ENCODE measurements at regions not wholly inside any gene's neighbourhood (a gene's known extent, or its start where the extent isn't known, plus 50 kb on each side); places are given as distances from the start of the nearest gene placed in this dataset.

- intact Hi-C loops (cut with DNase I), result no loop called here
- no peaks in the 10 kb centered on the region for H3K4me1 ChIP-seq
- no peak for ATAC-seq
- peaks cover 0 to 6% (median 5%) of the 10 kb centered on the region in 3 donors for H3K27me3 ChIP-seq (ENCODE audit: insufficient read depth in 3 of 3, low read length in 2 of 3)
- no peaks in the 10 kb centered on the region for H3K9me3 ChIP-seq
- 71 to 80% (median 76%) methylated on average over 14 of the region's 14 CpGs for WGBS, 3 donors
- TF ChIP-seq, protein P1, sequence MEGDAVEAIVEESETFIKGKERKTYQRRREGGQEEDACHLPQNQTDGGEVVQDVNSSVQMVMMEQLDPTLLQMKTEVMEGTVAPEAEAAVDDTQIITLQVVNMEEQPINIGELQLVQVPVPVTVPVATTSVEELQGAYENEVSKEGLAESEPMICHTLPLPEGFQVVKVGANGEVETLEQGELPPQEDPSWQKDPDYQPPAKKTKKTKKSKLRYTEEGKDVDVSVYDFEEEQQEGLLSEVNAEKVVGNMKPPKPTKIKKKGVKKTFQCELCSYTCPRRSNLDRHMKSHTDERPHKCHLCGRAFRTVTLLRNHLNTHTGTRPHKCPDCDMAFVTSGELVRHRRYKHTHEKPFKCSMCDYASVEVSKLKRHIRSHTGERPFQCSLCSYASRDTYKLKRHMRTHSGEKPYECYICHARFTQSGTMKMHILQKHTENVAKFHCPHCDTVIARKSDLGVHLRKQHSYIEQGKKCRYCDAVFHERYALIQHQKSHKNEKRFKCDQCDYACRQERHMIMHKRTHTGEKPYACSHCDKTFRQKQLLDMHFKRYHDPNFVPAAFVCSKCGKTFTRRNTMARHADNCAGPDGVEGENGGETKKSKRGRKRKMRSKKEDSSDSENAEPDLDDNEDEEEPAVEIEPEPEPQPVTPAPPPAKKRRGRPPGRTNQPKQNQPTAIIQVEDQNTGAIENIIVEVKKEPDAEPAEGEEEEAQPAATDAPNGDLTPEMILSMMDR (IDR thresholded peaks at IDR 0.05), result no peak
- H3K4me3 ChIP-seq, result no peak overlapping the region
- DNase-seq, result no peak
- H3K36me3 ChIP-seq (ENCODE audit: insufficient read depth in 1 of 2, low read depth in 1 of 2), result no peaks in the 10 kb centered on the region
- no peak overlapping the region for H3K27ac ChIP-seq
These were observed 88.6 kb upstream of the RASGRF1 start for GRCh38 chr15:79179108-79179561.

DNA sequence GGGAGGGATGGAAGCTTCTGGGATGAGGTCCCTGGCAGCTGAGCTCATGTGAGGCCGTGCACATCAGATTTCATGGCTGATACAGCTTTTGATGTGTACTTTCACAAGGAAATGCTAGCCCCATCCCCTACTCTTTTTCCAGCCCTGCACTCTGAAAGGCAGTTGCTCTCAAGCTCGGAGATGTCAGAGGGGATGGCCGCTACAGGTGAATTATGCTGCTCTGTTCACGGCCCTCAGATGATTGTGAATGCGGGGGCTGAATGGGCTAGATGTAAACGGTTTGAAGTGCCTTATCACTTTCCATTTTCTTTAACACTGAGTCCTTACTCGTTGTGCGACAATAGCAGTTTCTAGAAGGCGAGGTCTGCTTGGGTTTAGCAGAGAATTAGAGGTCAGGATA is 88.0 kb upstream of the RASGRF1 start:
- DNase-seq, result no peak
- no peaks in the 10 kb centered on the region for H3K9me3 ChIP-seq
- intact Hi-C loops (cut with DNase I), result no loop called here
- peaks cover 0 to 6% (median 5%) of the 10 kb centered on the region in 3 donors for H3K27me3 ChIP-seq (ENCODE audit: insufficient read depth in 3 of 3, low read length in 2 of 3)
- H3K4me3 ChIP-seq, result no peak overlapping the region
- ATAC-seq, result no peak
- whole genome bisulfite sequencing, 3 donors, result 68 to 78% (median 77%) methylated on average over 9 of the region's 9 CpGs
- H3K27ac ChIP-seq, result no peak overlapping the region
- H3K36me3 ChIP-seq (ENCODE audit: insufficient read depth in 1 of 2, low read depth in 1 of 2), result no peaks in the 10 kb centered on the region
- TF ChIP-seq, protein P1 (IDR thresholded peaks at IDR 0.05), result no peak
- no peaks in the 10 kb centered on the region for H3K4me1 ChIP-seq

- H3K4me1 ChIP-seq, result no peaks in the 10 kb centered on the region
- intact Hi-C loops (cut with DNase I), result no loop called here
- H3K27ac ChIP-seq, result no peak overlapping the region
- no peaks in the 10 kb centered on the region for H3K9me3 ChIP-seq
- WGBS, 3 donors, result 78 to 100% (median 83%) methylated on average over 1 of the region's 1 CpG
- H3K27me3 ChIP-seq (ENCODE audit: insufficient read depth in 3 of 3, low read length in 2 of 3), result peaks cover 0 to 6% (median 5%) of the 10 kb centered on the region in 3 donors
- no peak overlapping the region for H3K4me3 ChIP-seq
- ATAC-seq, result no peak
- DNase-seq, result no peak
- no peaks in the 10 kb centered on the region for H3K36me3 ChIP-seq (ENCODE audit: insufficient read depth in 1 of 2, low read depth in 1 of 2)
- TF ChIP-seq, protein P1 (IDR thresholded peaks at IDR 0.05), result no peak
These were observed 85.6 kb upstream of the RASGRF1 start for GRCh38 chr15:79176151-79176550.

- Histone ChIP-seq H3K4me3 (no peak overlapping the region), H3K27ac (no peak overlapping the region), H3K9me3 (no peaks in the 10 kb centered on the region), H3K36me3 (ENCODE audit: insufficient read depth in 1 of 2, low read depth in 1 of 2) (no peaks in the 10 kb centered on the region), H3K4me1 (peaks cover 9% of the 10 kb centered on the region), H3K27me3 (ENCODE audit: insufficient read depth in 3 of 3, low read length in 2 of 3) (peaks cover 0 to 6% (median 5%) of the 10 kb centered on the region in 3 donors)
- intact Hi-C loops (cut with DNase I), result no loop called here
- no peak for DNase-seq
- TF ChIP-seq, protein P1 (IDR thresholded peaks at IDR 0.05), result no peak
- 37 to 60% (median 47%) methylated on average over 10 of the region's 10 CpGs for WGBS, 3 donors
- ATAC-seq, result peak in 1 of 4 donors; percentile 50
These were observed 82.4 kb upstream of the RASGRF1 start for GRCh38 chr15:79172801-79173460.

DNA sequence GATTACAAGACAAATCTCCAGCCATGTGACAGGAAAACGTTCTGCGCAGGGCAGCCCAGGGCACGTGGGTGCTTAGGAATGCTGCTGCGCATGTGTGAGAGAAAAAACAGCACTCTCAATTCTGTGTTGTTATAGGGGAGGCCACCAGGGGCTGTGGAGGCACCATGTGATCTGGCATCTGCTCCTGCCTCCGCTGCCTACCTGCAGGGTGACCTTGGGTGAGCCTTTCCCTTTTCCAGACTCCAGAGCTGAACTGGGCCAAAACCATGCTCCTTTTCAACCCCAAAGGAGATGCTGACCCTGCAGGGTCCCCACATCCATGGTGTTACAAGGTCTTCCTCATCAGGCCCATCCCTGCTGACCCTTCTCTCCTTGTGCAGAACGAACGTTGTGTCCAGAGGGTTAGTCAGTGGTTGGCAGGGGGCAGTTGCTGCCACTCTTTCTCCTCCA is 81.5 kb upstream of the RASGRF1 start:
- peaks cover 9% of the 10 kb centered on the region for H3K4me1 ChIP-seq
- TF ChIP-seq, protein P1 (IDR thresholded peaks at IDR 0.05), result no peak
- no peak overlapping the region for H3K27ac ChIP-seq
- no peaks in the 10 kb centered on the region for H3K36me3 ChIP-seq (ENCODE audit: insufficient read depth in 1 of 2, low read depth in 1 of 2)
- H3K9me3 ChIP-seq, result no peaks in the 10 kb centered on the region
- intact Hi-C loops (cut with DNase I), result no loop called here
- ATAC-seq, result no peak
- H3K27me3 ChIP-seq (ENCODE audit: insufficient read depth in 3 of 3, low read length in 2 of 3), result peaks cover 0 to 6% (median 5%) of the 10 kb centered on the region in 3 donors
- no peak overlapping the region for H3K4me3 ChIP-seq
- 65 to 67% (median 66%) methylated on average over 7 of the region's 7 CpGs for WGBS, 3 donors
- no peak for DNase-seq

All from psoas muscle (tissue), 7 donors.